Kidney (tissue), 13 donors: ENCODE measurements at regions not wholly inside any gene's neighbourhood (a gene's known extent, or its start where the extent isn't known, plus 50 kb on each side); places are given as distances from the start of the nearest gene placed in this dataset.

Experiments
- DNase-seq, 5 donors: peaks; one replicate each; pipeline ENCODE4 v3.0.0-alpha.2; 2013 to 2020
- FAIRE-seq: peaks from 2 replicates; lab custom pipeline; 2012; peaks lifted over from hg19 to GRCh38; lab: Jason Lieb, UNC
- H3K27ac ChIP-seq, 2 donors: one replicate each; pipeline ENCODE4 v1.7.0; 2013; ENCODE audit warnings: low read depth in 2 of 2, low read length in 2 of 2, inconsistent platforms in 1 of 2
- H3K27me3 ChIP-seq: one replicate; pipeline ENCODE4 v1.7.1; 2013; ENCODE audit warnings: low read length, inconsistent platforms; ENCODE audit not compliant: control insufficient read depth, insufficient read depth
- H3K36me3 ChIP-seq, 3 donors: one replicate each; pipeline versions ENCODE4 v1.7.0 to v1.7.1; 2013; ENCODE audit warnings: low read length in 3 of 3, control low read depth in 1 of 3, inconsistent platforms in 1 of 3; ENCODE audit not compliant: insufficient read depth in 3 of 3, control insufficient read depth in 2 of 3
- H3K4me1 ChIP-seq, 3 donors: one replicate each; pipeline versions ENCODE4 v1.7.0 to v1.7.1; 2013; ENCODE audit warnings: low read length in 3 of 3, inconsistent platforms in 1 of 3, low read depth in 1 of 3; ENCODE audit not compliant: control insufficient read depth in 2 of 3, insufficient read depth in 2 of 3
- H3K4me3 ChIP-seq, 3 donors: one replicate each; pipeline versions ENCODE4 v1.7.0 to v1.8.1; 2013; ENCODE audit warnings: low read length in 3 of 3, control low read depth in 1 of 3, inconsistent platforms in 1 of 3
- H3K9ac ChIP-seq, 3 donors: one replicate each; pipeline versions ENCODE4 v1.7.0 to v1.7.1; 2013; ENCODE audit warnings: low read length in 3 of 3, control low read depth in 1 of 3, inconsistent platforms in 1 of 3
- H3K9me3 ChIP-seq, 3 donors: one replicate each; pipeline versions ENCODE4 v1.7.0 to v1.7.1; 2013; ENCODE audit warnings: low read length in 3 of 3, control low read depth in 1 of 3, inconsistent platforms in 1 of 3; ENCODE audit not compliant: control insufficient read depth in 2 of 3, insufficient read depth in 1 of 3
- CTCF ChIP-seq: IDR thresholded peaks from 3 replicates; pipeline ENCODE4 v1.5.1; 2012; ENCODE audit warnings: mild to moderate bottlenecking, moderate library complexity, borderline replicate concordance; ENCODE audit not compliant: insufficient read depth; ENCODE audit errors: extremely low read depth
- intact Hi-C: fragments of 100-400 bp; cut with DNase I; formaldehyde crosslinking; loops from one replicate; pipeline ENCODE4 v1.11.1; 2022
- donor health status: control.
- donor health status: control.
- donor health status: control.
- donor health status: control.
- donor health status: control.
- donor health status: DM: yes; HTN: yes; CAD: no.
- donor health status: Normal renal cell carcinoma (clear cell type).

- Histone ChIP-seq H3K9me3 (no peaks in the 10 kb centered on the region), H3K36me3 (no peaks in the 10 kb centered on the region), H3K27ac (no peak overlapping the region), H3K27me3 (no peaks in the 10 kb centered on the region), H3K9ac (no peak overlapping the region), H3K4me3 (no peak overlapping the region), H3K4me1 (no peaks in the 10 kb centered on the region)
- intact Hi-C loops = no loop called here
- no peak for TF ChIP-seq CTCF
- DNase-seq = no peak
- no peak for FAIRE-seq
Measured at GRCh38 chr9:25282946-25283345, 395.3 kb downstream of the TUSC1 start.

- H3K4me1 ChIP-seq = no peaks in the 10 kb centered on the region
- no peaks in the 10 kb centered on the region for H3K36me3 ChIP-seq
- TF ChIP-seq CTCF = peak; percentile 15
- no peaks in the 10 kb centered on the region for H3K27me3 ChIP-seq
- no peaks in the 10 kb centered on the region for H3K9me3 ChIP-seq
- no peak overlapping the region for H3K9ac ChIP-seq
- DNase-seq (no peak), FAIRE-seq (no peak)
- intact Hi-C loops = no loop called here
- H3K4me3 ChIP-seq = no peak overlapping the region
- no peak overlapping the region for H3K27ac ChIP-seq
Measured at GRCh38 chr9:25261445-25261844, 416.8 kb downstream of the TUSC1 start.

- no peak for TF ChIP-seq CTCF
- peak; percentile 71 for FAIRE-seq
Measured at GRCh38 chr9:25260046-25260445, 418.2 kb downstream of the TUSC1 start.

GRCh38 chr9:25255216-25255615 is 423.0 kb downstream of the TUSC1 start:
- no peaks in the 10 kb centered on the region for H3K36me3 ChIP-seq
- no peak overlapping the region for H3K4me3 ChIP-seq
- no peaks in the 10 kb centered on the region for H3K27me3 ChIP-seq
- H3K4me1 ChIP-seq = no peaks in the 10 kb centered on the region
- no peak for FAIRE-seq
- H3K27ac ChIP-seq = no peak overlapping the region
- no peaks in the 10 kb centered on the region for H3K9me3 ChIP-seq
- no peak for TF ChIP-seq CTCF
- DNase-seq = no peak
- no peak overlapping the region for H3K9ac ChIP-seq
- intact Hi-C loops = no loop called here

More at GRCh38 chr9:25260046-25260445, 418.2 kb downstream of the TUSC1 start:
- no peaks in the 10 kb centered on the region for H3K4me1 ChIP-seq
- no peak overlapping the region for H3K9ac ChIP-seq
- no peak overlapping the region for H3K4me3 ChIP-seq
- no peaks in the 10 kb centered on the region for H3K27me3 ChIP-seq
- no peak overlapping the region for H3K27ac ChIP-seq
- H3K36me3 ChIP-seq = no peaks in the 10 kb centered on the region
- peak in 2 of 5 donors; percentile 71 to 72 for DNase-seq
- intact Hi-C loops = no loop called here
- no peaks in the 10 kb centered on the region for H3K9me3 ChIP-seq
